Small intestine (tissue), 7 donors: ENCODE measurements at regions not wholly inside any gene's neighbourhood (a gene's known extent, or its start where the extent isn't known, plus 50 kb on each side); places are given as distances from the start of the nearest gene placed in this dataset.
A peak's percentile ranks its signal among the peaks of the same experiment; 100 is the strongest.

Experiments
- DNase-seq, 2 donors: peaks; one replicate each; pipeline versions ENCODE4 v3.0.0 to v3.0.0-alpha.2; 2013
- FAIRE-seq: peaks from 2 replicates; lab custom pipeline; 2012; peaks lifted over from hg19 to GRCh38; lab: Jason Lieb, UNC
- H3K27ac ChIP-seq, 3 donors: one replicate each; pipeline ENCODE4 v1.5.1; 2013; ENCODE audit warnings: low read length in 2 of 3, mild to moderate bottlenecking in 2 of 3, control low read depth in 1 of 3, inconsistent platforms in 1 of 3, low read depth in 1 of 3, moderate library complexity in 1 of 3
- H3K27me3 ChIP-seq, 3 donors: one replicate each; pipeline ENCODE4 v1.6.1; 2013; ENCODE audit warnings: low read length in 3 of 3, inconsistent platforms in 1 of 3; ENCODE audit not compliant: control insufficient read depth in 3 of 3, insufficient read depth in 3 of 3
- H3K36me3 ChIP-seq, 3 donors: one replicate each; pipeline ENCODE4 v1.6.1; 2013; ENCODE audit warnings: low read length in 3 of 3, inconsistent platforms in 1 of 3, low read depth in 1 of 3, mild to moderate bottlenecking in 1 of 3, moderate library complexity in 1 of 3; ENCODE audit not compliant: control insufficient read depth in 3 of 3, insufficient read depth in 2 of 3
- H3K4me1 ChIP-seq, 3 donors: one replicate each; pipeline ENCODE4 v1.6.1; 2013; ENCODE audit warnings: low read length in 2 of 3, inconsistent platforms in 1 of 3, low read depth in 1 of 3, mild to moderate bottlenecking in 1 of 3, moderate library complexity in 1 of 3; ENCODE audit not compliant: control insufficient read depth in 3 of 3, insufficient read depth in 2 of 3
- H3K4me3 ChIP-seq, 3 donors: one replicate each; pipeline ENCODE4 v1.5.1; 2013; ENCODE audit warnings: low read length in 3 of 3, control low read depth in 1 of 3, inconsistent platforms in 1 of 3, low read depth in 1 of 3, mild to moderate bottlenecking in 1 of 3, moderate library complexity in 1 of 3
- H3K9me3 ChIP-seq, 2 donors: one replicate each; pipeline ENCODE4 v1.6.1; 2013; ENCODE audit warnings: low read depth in 1 of 2, low read length in 1 of 2; ENCODE audit not compliant: control insufficient read depth in 2 of 2, insufficient read depth in 1 of 2
- WGBS, 3 donors: extraction: QIAGEN DNeasy Blood & Tissue Kit; methylation state at CpG; one replicate each; pipeline ENCODE4 v1.1.7; 2013; 5-methylcytosine and 5-hydroxymethylcytosine counted together
- donor health status: healthy with polysubstance abuse.
- donor health status: control.
- donor health status: control.
- donor health status: Bipolar disorder and iron deficiency.
- donor health status: healthy.

- Histone ChIP-seq H3K36me3 (no peaks in the 10 kb centered on the region), H3K4me1 (no peaks in the 10 kb centered on the region), H3K27me3 (no peaks in the 10 kb centered on the region), H3K27ac (no peak overlapping the region), H3K9me3 (no peaks in the 10 kb centered on the region), H3K4me3 (no peak overlapping the region)
- DNase-seq (no peak), FAIRE-seq (no peak)
- WGBS, 3 donors: 55 to 73% (median 72%) methylated on average over 1 of the region's 1 CpG
These were observed 183.6 kb upstream of the SMIM30 start for GRCh38 chr7:113301983-113302382.

GRCh38 chr7:113301141-113301540 lies 182.8 kb upstream of the SMIM30 start:
- Histone ChIP-seq H3K27me3 (no peaks in the 10 kb centered on the region), H3K27ac (no peak overlapping the region), H3K4me1 (no peaks in the 10 kb centered on the region), H3K36me3 (no peaks in the 10 kb centered on the region), H3K4me3 (no peak overlapping the region), H3K9me3 (no peaks in the 10 kb centered on the region)
- no peak for DNase-seq
- FAIRE-seq: no peak
- WGBS, 3 donors: 73 to 80% (median 79%) methylated on average over 3 of the region's 3 CpGs

GRCh38 chr7:113299748-113300147 lies 181.4 kb upstream of the SMIM30 start:
- Histone ChIP-seq H3K9me3 (no peaks in the 10 kb centered on the region), H3K4me3 (no peak overlapping the region), H3K36me3 (no peaks in the 10 kb centered on the region), H3K27me3 (no peaks in the 10 kb centered on the region), H3K4me1 (no peaks in the 10 kb centered on the region), H3K27ac (no peak overlapping the region)
- FAIRE-seq (no peak), DNase-seq (no peak)

- no peak for DNase-seq
- no peaks in the 10 kb centered on the region for H3K9me3 ChIP-seq
- no peak overlapping the region for H3K27ac ChIP-seq
- H3K36me3 ChIP-seq: no peaks in the 10 kb centered on the region
- no peak overlapping the region for H3K4me3 ChIP-seq
- no peak for FAIRE-seq
- H3K27me3 ChIP-seq: no peaks in the 10 kb centered on the region
- H3K4me1 ChIP-seq: no peaks in the 10 kb centered on the region
These were observed 180.1 kb upstream of the SMIM30 start for GRCh38 chr7:113298501-113298900.

- H3K4me3 ChIP-seq: no peak overlapping the region
- no peaks in the 10 kb centered on the region for H3K27me3 ChIP-seq
- peaks cover 0 to 4% of the 10 kb centered on the region in 2 donors for H3K9me3 ChIP-seq
- DNase-seq (no peak), FAIRE-seq (no peak)
- 79 to 86% (median 80%) methylated on average over 3 of the region's 3 CpGs for WGBS, 3 donors
- H3K36me3 ChIP-seq: no peaks in the 10 kb centered on the region
- no peaks in the 10 kb centered on the region for H3K4me1 ChIP-seq
- H3K27ac ChIP-seq: no peak overlapping the region
These were observed 176.4 kb upstream of the SMIM30 start for GRCh38 chr7:113294750-113295149.

GRCh38 chr7:113292105-113292504 lies 173.8 kb upstream of the SMIM30 start:
- WGBS, 3 donors: 89 to 91% (median 89%) methylated on average over 3 of the region's 3 CpGs
- no peak for DNase-seq
- peaks cover 0 to 4% of the 10 kb centered on the region in 2 donors for H3K9me3 ChIP-seq

GRCh38 chr7:113291058-113291457 lies 172.7 kb upstream of the SMIM30 start:
- DNase-seq (no peak), FAIRE-seq (no peak)
- H3K9me3 ChIP-seq: peaks cover 0 to 4% of the 10 kb centered on the region in 2 donors
- no peaks in the 10 kb centered on the region for H3K4me1 ChIP-seq
- no peaks in the 10 kb centered on the region for H3K36me3 ChIP-seq
- H3K27me3 ChIP-seq: no peaks in the 10 kb centered on the region
- no peak overlapping the region for H3K4me3 ChIP-seq
- 80 to 90% (median 89%) methylated on average over 9 of the region's 9 CpGs for WGBS, 3 donors
- no peak overlapping the region for H3K27ac ChIP-seq

More at GRCh38 chr7:113292105-113292504, 173.8 kb upstream of the SMIM30 start:
- no peak for FAIRE-seq
- H3K27ac ChIP-seq: no peak overlapping the region
- no peaks in the 10 kb centered on the region for H3K36me3 ChIP-seq
- no peaks in the 10 kb centered on the region for H3K27me3 ChIP-seq
- no peaks in the 10 kb centered on the region for H3K4me1 ChIP-seq
- H3K4me3 ChIP-seq: no peak overlapping the region

GRCh38 chr7:113289140-113289740 lies 170.9 kb upstream of the SMIM30 start:
- FAIRE-seq (no peak), DNase-seq (peak; percentile 1 to 15)
- 36 to 45% (median 39%) methylated on average over 4 of the region's 4 CpGs for WGBS, 3 donors
- Histone ChIP-seq H3K27ac (no peak overlapping the region), H3K4me1 (no peaks in the 10 kb centered on the region), H3K27me3 (peaks cover 0 to 2% (median 0%) of the 10 kb centered on the region in 3 donors), H3K9me3 (peaks cover 0 to 4% of the 10 kb centered on the region in 2 donors), H3K36me3 (no peaks in the 10 kb centered on the region), H3K4me3 (no peak overlapping the region)

GRCh38 chr7:113285411-113285810 lies 167.1 kb upstream of the SMIM30 start:
- H3K27me3 ChIP-seq: peaks cover 0 to 2% (median 0%) of the 10 kb centered on the region in 3 donors
- no peaks in the 10 kb centered on the region for H3K4me1 ChIP-seq
- DNase-seq: no peak
- H3K27ac ChIP-seq: no peak overlapping the region
- no peaks in the 10 kb centered on the region for H3K9me3 ChIP-seq
- H3K4me3 ChIP-seq: no peak overlapping the region
- 81 to 85% (median 84%) methylated on average over 3 of the region's 3 CpGs for WGBS, 3 donors
- no peak for FAIRE-seq
- H3K36me3 ChIP-seq: no peaks in the 10 kb centered on the region
